Sigmoid colon (tissue), 4 donors: ENCODE measurements at regions not wholly inside any gene's neighbourhood (a gene's known extent, or its start where the extent isn't known, plus 50 kb on each side); places are given as distances from the start of the nearest gene placed in this dataset.

Source experiments
- CTCF ChIP-seq, 4 experiments: fragments of 450-650 bp in 3 of 4; fragments of 200-600 bp in 1 of 4; IDR thresholded peaks; one replicate each; pipeline ENCODE4 v1.5.1; 2016 to 2019; ENCODE audit warnings: antibody characterized with exemption in 4 of 4, mild to moderate bottlenecking in 3 of 4, moderate library complexity in 2 of 4
- POLR2AphosphoS5 ChIP-seq, 4 donors: sonication (generic); formaldehyde crosslinking; IDR thresholded peaks; one replicate each; pipeline ENCODE4 v1.6.1; 2017; ENCODE audit warnings: antibody characterized with exemption in 4 of 4

- no peak for TF ChIP-seq CTCF (IDR thresholded peaks at IDR 0.05)
- TF ChIP-seq POLR2AphosphoS5 (IDR thresholded peaks at IDR 0.05): no peak
These were observed 580.1 kb upstream of the SALL1 start for GRCh38 chr16:51731160-51731559.
